22Rv1 (cell line): ENCODE measurements at regions not wholly inside any gene's neighbourhood (a gene's known extent, or its start where the extent isn't known, plus 50 kb on each side); places are given as distances from the start of the nearest gene placed in this dataset.

Experiments
- CTCF ChIP-seq: fragments of 450-650 bp; IDR thresholded peaks from 2 replicates; pipeline ENCODE4 v1.5.1; 2017; ENCODE audit warnings: mild to moderate bottlenecking
- ZFX ChIP-seq: fragments of 450-650 bp; IDR thresholded peaks from 2 replicates; pipeline ENCODE4 v1.6.1; 2017; ENCODE audit warnings: antibody characterized with exemption, borderline replicate concordance

DNA sequence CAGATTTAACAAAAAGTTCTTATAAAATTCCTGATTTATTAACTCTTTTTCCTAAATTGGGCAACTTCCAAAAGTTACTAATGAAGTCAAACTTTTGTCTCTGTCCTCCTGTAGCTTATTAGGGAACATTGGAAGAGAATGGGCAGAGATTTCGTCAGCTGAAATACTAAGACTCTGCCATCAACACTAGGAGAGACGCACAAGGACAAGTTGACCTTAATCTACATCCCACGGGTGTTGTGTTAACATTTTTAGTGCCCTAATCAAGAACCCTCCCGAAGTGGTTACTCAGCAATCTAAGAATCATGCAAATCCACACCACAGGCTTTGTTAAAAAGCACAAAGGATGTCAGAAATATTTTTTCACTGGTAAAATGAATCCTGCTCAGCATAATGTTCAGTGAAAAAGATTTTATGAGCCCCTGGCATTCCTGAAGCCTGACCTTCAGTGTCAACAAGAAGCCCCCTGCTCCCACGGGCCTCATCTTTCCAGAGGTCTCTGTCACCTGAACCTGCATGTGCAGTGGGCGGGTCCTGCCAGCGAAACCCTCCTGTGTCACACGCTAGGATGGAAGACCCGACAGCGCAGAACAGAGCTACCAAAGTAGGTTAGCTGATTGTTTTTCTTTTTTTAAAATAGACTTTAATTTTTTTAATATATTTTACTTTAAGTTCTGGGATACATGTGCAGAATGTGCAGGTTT is 70.6 kb upstream of the AKR1E2 start:
- TF ChIP-seq CTCF (no peak), ZFX (no peak)
